ENCODE measurements at regions not wholly inside any gene's neighbourhood (a gene's known extent, or its start where the extent isn't known, plus 50 kb on each side); places are given as distances from the start of the nearest gene placed in this dataset.

DNA sequence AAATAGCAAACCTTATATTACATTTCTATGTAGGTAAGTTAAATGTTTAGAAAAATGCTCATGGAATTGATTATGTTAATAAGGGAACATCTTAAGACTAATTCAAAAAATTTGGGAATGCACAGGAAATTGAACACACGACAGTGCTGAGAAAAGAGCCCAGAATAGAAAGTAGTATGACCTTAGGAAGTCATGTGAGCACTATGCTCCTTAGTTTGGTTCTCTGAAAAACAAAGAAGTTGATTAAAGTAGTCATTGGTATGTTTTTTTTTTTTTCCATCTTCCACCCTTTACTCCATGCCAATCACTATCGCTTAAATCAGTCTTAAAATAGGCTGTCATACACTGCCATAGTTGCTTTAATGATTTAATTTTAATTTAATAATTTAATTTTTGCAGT is 242.9 kb downstream of the ANKRD7 start:
- Histone ChIP-seq H3K27me3 (ENCODE audit: control insufficient read depth, insufficient read depth, low read length) (no peaks in the 10 kb centered on the region), H3K27ac (ENCODE audit: low read depth, low read length) (no peak overlapping the region), H3K9me3 (ENCODE audit: control insufficient read depth, insufficient read depth, low read length) (no peaks in the 10 kb centered on the region), H3K4me3 (ENCODE audit: low read depth, low read length) (no peak overlapping the region)
- POLR2A ChIA-PET = no interaction called here
- CTCF ChIA-PET = no interaction called here
- DNase-seq (ENCODE audit: low read depth, low spot score) = no peak
- TF ChIP-seq, protein P1, sequence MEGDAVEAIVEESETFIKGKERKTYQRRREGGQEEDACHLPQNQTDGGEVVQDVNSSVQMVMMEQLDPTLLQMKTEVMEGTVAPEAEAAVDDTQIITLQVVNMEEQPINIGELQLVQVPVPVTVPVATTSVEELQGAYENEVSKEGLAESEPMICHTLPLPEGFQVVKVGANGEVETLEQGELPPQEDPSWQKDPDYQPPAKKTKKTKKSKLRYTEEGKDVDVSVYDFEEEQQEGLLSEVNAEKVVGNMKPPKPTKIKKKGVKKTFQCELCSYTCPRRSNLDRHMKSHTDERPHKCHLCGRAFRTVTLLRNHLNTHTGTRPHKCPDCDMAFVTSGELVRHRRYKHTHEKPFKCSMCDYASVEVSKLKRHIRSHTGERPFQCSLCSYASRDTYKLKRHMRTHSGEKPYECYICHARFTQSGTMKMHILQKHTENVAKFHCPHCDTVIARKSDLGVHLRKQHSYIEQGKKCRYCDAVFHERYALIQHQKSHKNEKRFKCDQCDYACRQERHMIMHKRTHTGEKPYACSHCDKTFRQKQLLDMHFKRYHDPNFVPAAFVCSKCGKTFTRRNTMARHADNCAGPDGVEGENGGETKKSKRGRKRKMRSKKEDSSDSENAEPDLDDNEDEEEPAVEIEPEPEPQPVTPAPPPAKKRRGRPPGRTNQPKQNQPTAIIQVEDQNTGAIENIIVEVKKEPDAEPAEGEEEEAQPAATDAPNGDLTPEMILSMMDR (IDR thresholded peaks at IDR 0.05; ENCODE audit: low read depth, low read length) = no peak

DNA sequence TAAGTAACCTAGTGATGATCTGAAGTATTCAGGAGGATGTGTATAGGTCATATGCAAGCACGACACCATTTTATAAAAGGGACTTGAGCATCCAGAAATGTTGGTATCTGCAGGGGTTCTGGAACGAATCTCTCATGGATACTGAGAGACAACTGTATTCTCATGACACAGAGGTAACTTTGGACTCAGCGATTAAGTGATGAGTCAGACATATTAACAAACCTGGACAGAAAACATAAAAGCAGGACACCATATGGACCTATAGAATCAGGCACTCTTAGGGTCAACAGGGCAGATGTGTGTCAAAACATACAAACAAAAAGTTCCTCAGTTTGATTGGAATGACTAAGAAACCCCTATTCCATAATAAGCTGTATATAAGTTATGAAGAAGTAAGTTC is 248.1 kb downstream of the ANKRD7 start:
- TF ChIP-seq, protein P1 (IDR thresholded peaks at IDR 0.05; ENCODE audit: low read depth, low read length) = no peak
- Histone ChIP-seq H3K4me3 (ENCODE audit: low read depth, low read length) (no peak overlapping the region), H3K27me3 (ENCODE audit: control insufficient read depth, insufficient read depth, low read length) (no peaks in the 10 kb centered on the region), H3K27ac (ENCODE audit: low read depth, low read length) (no peak overlapping the region), H3K9me3 (ENCODE audit: control insufficient read depth, insufficient read depth, low read length) (no peaks in the 10 kb centered on the region)
- ChIA-PET POLR2A (no interaction called here), CTCF (no interaction called here)
- DNase-seq (ENCODE audit: low read depth, low spot score) = no peak

DNA sequence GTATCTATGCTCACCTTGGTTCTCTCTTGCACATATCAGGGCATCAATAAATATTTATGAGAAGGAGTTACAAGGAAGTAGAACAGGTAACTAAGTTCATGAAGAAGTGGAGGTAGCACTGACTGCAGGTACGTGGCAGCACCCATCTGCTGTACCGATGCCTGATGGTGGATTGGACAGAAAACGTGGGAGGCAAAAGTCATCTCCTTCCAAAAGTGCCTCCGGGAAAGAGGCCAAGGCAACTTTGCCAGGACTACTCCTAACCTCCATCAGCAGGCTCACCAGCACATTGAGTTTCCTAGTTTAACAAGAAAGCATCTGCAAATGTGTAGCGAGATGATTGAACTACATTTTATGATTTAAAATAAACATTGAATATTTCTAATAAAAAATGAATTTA is 248.8 kb downstream of the ANKRD7 start:
- no peak overlapping the region for H3K27ac ChIP-seq (ENCODE audit: low read depth, low read length)
- no peaks in the 10 kb centered on the region for H3K27me3 ChIP-seq (ENCODE audit: control insufficient read depth, insufficient read depth, low read length)
- H3K4me3 ChIP-seq (ENCODE audit: low read depth, low read length) = no peak overlapping the region
- TF ChIP-seq, protein P1 (IDR thresholded peaks at IDR 0.05; ENCODE audit: low read depth, low read length) = no peak
- ChIA-PET POLR2A (no interaction called here), CTCF (no interaction called here)
- no peak for DNase-seq (ENCODE audit: low read depth, low spot score)
- H3K9me3 ChIP-seq (ENCODE audit: control insufficient read depth, insufficient read depth, low read length) = no peaks in the 10 kb centered on the region

DNA sequence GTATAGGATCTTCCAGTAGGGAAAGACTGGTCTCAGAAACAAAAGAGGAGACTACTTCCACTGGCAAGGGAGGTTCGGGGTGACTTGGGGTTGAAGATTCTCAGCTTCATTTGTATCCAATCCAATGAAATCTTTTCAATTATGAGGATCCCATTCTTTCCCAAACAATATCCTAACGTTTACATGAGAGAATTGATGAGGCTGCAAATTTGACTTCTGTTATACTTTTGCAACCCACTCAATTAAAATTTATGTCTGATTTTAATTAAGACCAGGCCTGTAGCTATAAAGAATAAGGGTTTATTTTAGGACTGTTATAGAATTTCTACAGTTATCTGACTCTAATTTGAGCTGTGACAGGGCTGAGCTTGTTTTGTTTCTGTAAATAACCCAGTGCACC is 251.5 kb downstream of the ANKRD7 start:
- ChIA-PET CTCF (no interaction called here), POLR2A (no interaction called here)
- Histone ChIP-seq H3K27ac (ENCODE audit: low read depth, low read length) (no peak overlapping the region), H3K4me3 (ENCODE audit: low read depth, low read length) (no peak overlapping the region), H3K9me3 (ENCODE audit: control insufficient read depth, insufficient read depth, low read length) (peaks cover under 1% of the 10 kb centered on the region; the same call in 1 of the 2 replicates), H3K27me3 (ENCODE audit: control insufficient read depth, insufficient read depth, low read length) (no peaks in the 10 kb centered on the region)
- TF ChIP-seq, protein P1 (IDR thresholded peaks at IDR 0.05; ENCODE audit: low read depth, low read length) = no peak
- DNase-seq (ENCODE audit: low read depth, low spot score) = no peak

DNA sequence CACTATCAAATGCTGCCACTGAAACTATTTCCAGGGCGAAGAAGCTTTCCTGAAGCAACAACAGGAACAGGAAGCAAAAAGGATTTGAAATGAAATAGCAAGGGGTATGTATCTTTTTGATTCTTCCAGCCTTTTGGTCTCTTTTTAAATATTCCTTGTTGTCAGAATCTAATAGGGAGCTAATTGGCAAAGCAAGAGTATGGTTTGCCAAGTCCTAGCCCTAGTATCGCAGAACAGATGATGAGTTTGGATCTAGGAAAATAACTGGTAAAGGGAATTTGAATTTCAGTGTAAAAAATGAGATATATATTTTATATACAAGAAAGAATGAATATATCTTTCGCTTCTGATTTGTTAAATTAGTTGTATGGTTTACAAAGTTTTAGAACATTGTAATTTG is 252.5 kb downstream of the ANKRD7 start:
- Histone ChIP-seq H3K27ac (ENCODE audit: low read depth, low read length) (no peak overlapping the region), H3K4me3 (ENCODE audit: low read depth, low read length) (no peak overlapping the region), H3K27me3 (ENCODE audit: control insufficient read depth, insufficient read depth, low read length) (no peaks in the 10 kb centered on the region), H3K9me3 (ENCODE audit: control insufficient read depth, insufficient read depth, low read length) (peaks cover 4% of the 10 kb centered on the region; the same call in 1 of the 2 replicates)
- CTCF ChIA-PET = no interaction called here
- TF ChIP-seq, protein P1 (IDR thresholded peaks at IDR 0.05; ENCODE audit: low read depth, low read length) = no peak
- no peak for DNase-seq (ENCODE audit: low read depth, low spot score)
- POLR2A ChIA-PET = no interaction called here

Data from AG04450 (cell line).